Stimulated activated memory B cell treated with anti-CD40 and anti-IgM and Interleukin-4, amounts not matched to agents 10 μg/mL and 1 μg/mL and 100 μg/mL, for 72 hours (primary cell): ENCODE measurements at regions not wholly inside any gene's neighbourhood (a gene's known extent, or its start where the extent isn't known, plus 50 kb on each side); places are given as distances from the start of the nearest gene placed in this dataset.

Source experiments
- ATAC-seq: fragments of 150-1000 bp; cut with Tn5 transposase; 2 replicates; pipeline ENCODE4 v1.10.0; 2021
- H3K27ac Mint-ChIP-seq: one replicate; pipeline ENCODE4 v1.8.0; 2022; ENCODE audit warnings: mild to moderate bottlenecking, mixed read lengths
- H3K27me3 Mint-ChIP-seq: one replicate; pipeline ENCODE4 v1.8.0; 2022; ENCODE audit warnings: mixed read lengths
- H3K36me3 Mint-ChIP-seq: one replicate; pipeline ENCODE4 v1.8.0; 2022; ENCODE audit warnings: mixed read lengths
- H3K4me1 Mint-ChIP-seq: one replicate; pipeline ENCODE4 v1.8.0; 2022; ENCODE audit warnings: mixed read lengths
- H3K4me3 Mint-ChIP-seq: one replicate; pipeline ENCODE4 v1.8.0; 2022; ENCODE audit warnings: mild to moderate bottlenecking, moderate library complexity, mixed read lengths
- H3K9me3 Mint-ChIP-seq: one replicate; pipeline ENCODE4 v1.8.0; 2022; ENCODE audit warnings: mixed read lengths

- Mint-ChIP-seq H3K27me3 (peaks cover 48% of the 10 kb centered on the region), H3K4me3 (no peak overlapping the region), H3K9me3 (no peaks in the 10 kb centered on the region), H3K27ac (no peak overlapping the region), H3K4me1 (peaks cover 18% of the 10 kb centered on the region), H3K36me3 (no peaks in the 10 kb centered on the region)
- no peak for ATAC-seq
Observed at GRCh38 chr16:85452364-85453193, 160.5 kb upstream of the GSE1 start.

GRCh38 chr16:85453194-85453678 is 159.9 kb upstream of the GSE1 start:
- H3K4me1 Mint-ChIP-seq, result peaks cover 11% of the 10 kb centered on the region
- H3K36me3 Mint-ChIP-seq, result no peaks in the 10 kb centered on the region
- no peak overlapping the region for H3K27ac Mint-ChIP-seq
- H3K9me3 Mint-ChIP-seq, result no peaks in the 10 kb centered on the region
- H3K27me3 Mint-ChIP-seq, result peaks cover 48% of the 10 kb centered on the region
- no peak overlapping the region for H3K4me3 Mint-ChIP-seq
- no peak for ATAC-seq

GRCh38 chr16:85453703-85454102 is 159.4 kb upstream of the GSE1 start:
- no peak overlapping the region for H3K27ac Mint-ChIP-seq
- no peak for ATAC-seq
- H3K4me1 Mint-ChIP-seq, result peaks cover 6% of the 10 kb centered on the region
- no peaks in the 10 kb centered on the region for H3K36me3 Mint-ChIP-seq
- no peaks in the 10 kb centered on the region for H3K9me3 Mint-ChIP-seq
- H3K27me3 Mint-ChIP-seq, result peaks cover 50% of the 10 kb centered on the region
- H3K4me3 Mint-ChIP-seq, result no peak overlapping the region

- no peak for ATAC-seq
Observed at GRCh38 chr16:85454171-85454872, 158.8 kb upstream of the GSE1 start.

GRCh38 chr16:85455534-85455933 is 157.6 kb upstream of the GSE1 start:
- H3K9me3 Mint-ChIP-seq, result no peaks in the 10 kb centered on the region
- no peaks in the 10 kb centered on the region for H3K36me3 Mint-ChIP-seq
- peaks cover 2% of the 10 kb centered on the region for H3K4me1 Mint-ChIP-seq
- H3K27ac Mint-ChIP-seq, result no peak overlapping the region
- H3K4me3 Mint-ChIP-seq, result no peak overlapping the region
- peaks cover 68% of the 10 kb centered on the region for H3K27me3 Mint-ChIP-seq
- ATAC-seq, result no peak

More at GRCh38 chr16:85454171-85454872, 158.8 kb upstream of the GSE1 start:
- no peak overlapping the region for H3K4me3 Mint-ChIP-seq
- no peak overlapping the region for H3K27ac Mint-ChIP-seq
- no peaks in the 10 kb centered on the region for H3K36me3 Mint-ChIP-seq
- H3K27me3 Mint-ChIP-seq, result peaks cover 57% of the 10 kb centered on the region
- no peaks in the 10 kb centered on the region for H3K9me3 Mint-ChIP-seq
- peaks cover under 1% of the 10 kb centered on the region for H3K4me1 Mint-ChIP-seq

- H3K9me3 Mint-ChIP-seq, result no peaks in the 10 kb centered on the region
- ATAC-seq, result no peak
- H3K4me3 Mint-ChIP-seq, result no peak overlapping the region
- peaks cover 86% of the 10 kb centered on the region for H3K27me3 Mint-ChIP-seq
- H3K27ac Mint-ChIP-seq, result no peak overlapping the region
- no peaks in the 10 kb centered on the region for H3K36me3 Mint-ChIP-seq
- H3K4me1 Mint-ChIP-seq, result peaks cover 13% of the 10 kb centered on the region
Observed at GRCh38 chr16:85457366-85457765, 155.8 kb upstream of the GSE1 start.

- peaks cover 98% of the 10 kb centered on the region for H3K27me3 Mint-ChIP-seq
- peaks cover 15% of the 10 kb centered on the region for H3K4me1 Mint-ChIP-seq
- ATAC-seq, result no peak
- no peak overlapping the region for H3K27ac Mint-ChIP-seq
- H3K4me3 Mint-ChIP-seq, result no peak overlapping the region
- no peaks in the 10 kb centered on the region for H3K36me3 Mint-ChIP-seq
- H3K9me3 Mint-ChIP-seq, result no peaks in the 10 kb centered on the region
Observed at GRCh38 chr16:85458968-85459367, 154.2 kb upstream of the GSE1 start.

GRCh38 chr16:85459529-85460251 is 153.4 kb upstream of the GSE1 start:
- Mint-ChIP-seq H3K36me3 (no peaks in the 10 kb centered on the region), H3K4me3 (no peak overlapping the region), H3K27ac (no peak overlapping the region), H3K9me3 (no peaks in the 10 kb centered on the region), H3K4me1 (peaks cover 15% of the 10 kb centered on the region), H3K27me3 (peaks cover 97% of the 10 kb centered on the region)
- ATAC-seq, result no peak

GRCh38 chr16:85460252-85461021 is 152.7 kb upstream of the GSE1 start:
- H3K36me3 Mint-ChIP-seq, result no peaks in the 10 kb centered on the region
- no peak overlapping the region for H3K27ac Mint-ChIP-seq
- peaks cover 15% of the 10 kb centered on the region for H3K4me1 Mint-ChIP-seq
- no peaks in the 10 kb centered on the region for H3K9me3 Mint-ChIP-seq
- ATAC-seq, result no peak
- H3K27me3 Mint-ChIP-seq, result peaks cover 97% of the 10 kb centered on the region
- no peak overlapping the region for H3K4me3 Mint-ChIP-seq

- H3K4me1 Mint-ChIP-seq, result peaks cover 15% of the 10 kb centered on the region
- H3K4me3 Mint-ChIP-seq, result no peak overlapping the region
- H3K9me3 Mint-ChIP-seq, result no peaks in the 10 kb centered on the region
- H3K36me3 Mint-ChIP-seq, result no peaks in the 10 kb centered on the region
- no peak overlapping the region for H3K27ac Mint-ChIP-seq
- ATAC-seq, result no peak
- peaks cover 97% of the 10 kb centered on the region for H3K27me3 Mint-ChIP-seq
Observed at GRCh38 chr16:85461022-85461813, 151.9 kb upstream of the GSE1 start.

- peak; percentile 32 for ATAC-seq
- no peaks in the 10 kb centered on the region for H3K36me3 Mint-ChIP-seq
- peaks cover 15% of the 10 kb centered on the region for H3K4me1 Mint-ChIP-seq
- H3K27me3 Mint-ChIP-seq, result peaks cover 97% of the 10 kb centered on the region
- H3K9me3 Mint-ChIP-seq, result no peaks in the 10 kb centered on the region
- H3K27ac Mint-ChIP-seq, result no peak overlapping the region
- H3K4me3 Mint-ChIP-seq, result peak overlapping the region; percentile 44
Observed at GRCh38 chr16:85461814-85462713, 151.1 kb upstream of the GSE1 start.

GRCh38 chr16:85462714-85463611 is 150.2 kb upstream of the GSE1 start:
- H3K9me3 Mint-ChIP-seq, result no peaks in the 10 kb centered on the region
- peaks cover 94% of the 10 kb centered on the region for H3K27me3 Mint-ChIP-seq
- no peak overlapping the region for H3K4me3 Mint-ChIP-seq
- ATAC-seq, result peak; percentile 10
- H3K4me1 Mint-ChIP-seq, result peaks cover 15% of the 10 kb centered on the region
- no peak overlapping the region for H3K27ac Mint-ChIP-seq
- no peaks in the 10 kb centered on the region for H3K36me3 Mint-ChIP-seq
